ENCODE measurements at regions not wholly inside any gene's neighbourhood (a gene's known extent, or its start where the extent isn't known, plus 50 kb on each side); places are given as distances from the start of the nearest gene placed in this dataset.

GRCh38 chr2:106572541-106573450 lies 85.6 kb downstream of the CD8B2 start:
- Histone ChIP-seq H3K9ac (ENCODE audit: low read length) (no peak overlapping the region), H3K27me3 (ENCODE audit: control insufficient read depth in 1 of 2, insufficient read depth in 2 of 2, low read length in 2 of 2) (no peaks in the 10 kb centered on the region), H3K4me3 (ENCODE audit: low read depth in 1 of 2, low read length in 2 of 2) (no peak overlapping the region), H3K4me1 (ENCODE audit: insufficient read depth, low read length) (peaks cover 6% of the 10 kb centered on the region), H3K9me3 (ENCODE audit: low read length) (no peaks in the 10 kb centered on the region), H3K36me3 (ENCODE audit: insufficient read depth, low read length) (no peaks in the 10 kb centered on the region), H3K27ac (ENCODE audit: low read depth, low read length) (no peak overlapping the region)

DNA sequence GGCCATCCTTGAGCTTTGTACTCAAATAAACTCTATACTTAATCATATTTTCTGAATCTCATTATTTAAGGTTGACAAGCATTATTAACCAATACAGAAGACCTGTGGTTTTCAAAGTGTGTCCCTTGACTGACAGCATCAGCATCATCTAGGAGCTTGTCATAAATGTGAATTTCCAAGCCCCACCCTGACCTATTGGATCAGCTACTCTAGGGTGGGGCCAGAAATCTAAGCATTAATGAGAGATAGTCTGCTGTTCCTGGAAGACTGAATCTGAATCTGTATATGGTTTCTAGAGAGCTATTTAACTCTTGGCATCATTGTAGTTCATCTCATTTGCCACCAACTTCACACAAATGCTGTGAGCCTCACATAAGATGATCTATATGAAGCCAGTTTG lies 86.6 kb downstream of the CD8B2 start:
- no peaks in the 10 kb centered on the region for H3K9me3 ChIP-seq (ENCODE audit: low read length)
- H3K4me3 ChIP-seq (ENCODE audit: low read depth in 1 of 2, low read length in 2 of 2), result no peak overlapping the region
- H3K36me3 ChIP-seq (ENCODE audit: insufficient read depth, low read length), result no peaks in the 10 kb centered on the region
- no peaks in the 10 kb centered on the region for H3K4me1 ChIP-seq (ENCODE audit: insufficient read depth, low read length)
- no peaks in the 10 kb centered on the region for H3K27me3 ChIP-seq (ENCODE audit: control insufficient read depth in 1 of 2, insufficient read depth in 2 of 2, low read length in 2 of 2)
- no peak overlapping the region for H3K27ac ChIP-seq (ENCODE audit: low read depth, low read length)
- H3K9ac ChIP-seq (ENCODE audit: low read length), result no peak overlapping the region

DNA sequence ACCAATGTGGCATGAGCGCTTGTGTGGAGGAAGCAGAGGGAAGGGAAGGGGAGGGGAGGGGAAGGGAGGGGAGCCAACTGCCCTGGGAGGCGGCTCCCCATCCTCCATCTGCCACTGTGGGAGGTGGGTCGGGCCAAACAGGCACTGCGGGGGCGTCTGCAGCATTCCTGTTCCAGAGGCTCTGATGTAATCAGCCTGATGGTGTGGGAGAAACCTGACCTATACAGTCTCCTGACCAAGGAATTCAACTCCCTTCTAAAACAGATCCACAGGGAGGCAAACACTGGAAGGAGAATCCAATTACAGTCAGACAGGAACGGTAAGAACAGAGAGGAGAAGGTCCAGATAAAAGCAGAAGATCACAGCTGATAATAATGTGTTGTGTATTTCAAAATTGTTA lies 88.8 kb downstream of the CD8B2 start:
- Histone ChIP-seq H3K4me3 (ENCODE audit: low read depth in 1 of 2, low read length in 2 of 2) (no peak overlapping the region), H3K9me3 (ENCODE audit: low read length) (no peaks in the 10 kb centered on the region), H3K27ac (ENCODE audit: low read depth, low read length) (no peak overlapping the region), H3K4me1 (ENCODE audit: insufficient read depth, low read length) (no peaks in the 10 kb centered on the region), H3K27me3 (ENCODE audit: control insufficient read depth in 1 of 2, insufficient read depth in 2 of 2, low read length in 2 of 2) (no peaks in the 10 kb centered on the region), H3K9ac (ENCODE audit: low read length) (no peak overlapping the region), H3K36me3 (ENCODE audit: insufficient read depth, low read length) (no peaks in the 10 kb centered on the region)

GRCh38 chr2:106577255-106577651 lies 90.1 kb downstream of the CD8B2 start:
- Histone ChIP-seq H3K9me3 (ENCODE audit: low read length) (no peaks in the 10 kb centered on the region), H3K4me3 (ENCODE audit: low read depth in 1 of 2, low read length in 2 of 2) (no peak overlapping the region), H3K27me3 (ENCODE audit: control insufficient read depth in 1 of 2, insufficient read depth in 2 of 2, low read length in 2 of 2) (peaks cover 0 to 4% of the 10 kb centered on the region in 2 donors), H3K36me3 (ENCODE audit: insufficient read depth, low read length) (no peaks in the 10 kb centered on the region), H3K27ac (ENCODE audit: low read depth, low read length) (no peak overlapping the region), H3K4me1 (ENCODE audit: insufficient read depth, low read length) (no peaks in the 10 kb centered on the region), H3K9ac (ENCODE audit: low read length) (no peak overlapping the region)

- H3K4me3 ChIP-seq (ENCODE audit: low read depth in 1 of 2, low read length in 2 of 2), result no peak overlapping the region
- H3K9ac ChIP-seq (ENCODE audit: low read length), result no peak overlapping the region
- H3K36me3 ChIP-seq (ENCODE audit: insufficient read depth, low read length), result no peaks in the 10 kb centered on the region
- peaks cover 0 to 12% of the 10 kb centered on the region in 2 donors for H3K27me3 ChIP-seq (ENCODE audit: control insufficient read depth in 1 of 2, insufficient read depth in 2 of 2, low read length in 2 of 2)
- no peak overlapping the region for H3K27ac ChIP-seq (ENCODE audit: low read depth, low read length)
- no peaks in the 10 kb centered on the region for H3K4me1 ChIP-seq (ENCODE audit: insufficient read depth, low read length)
- H3K9me3 ChIP-seq (ENCODE audit: low read length), result no peaks in the 10 kb centered on the region
Measured at GRCh38 chr2:106579750-106580197, 92.6 kb downstream of the CD8B2 start.

- H3K9me3 ChIP-seq (ENCODE audit: low read length), result no peaks in the 10 kb centered on the region
- no peak overlapping the region for H3K9ac ChIP-seq (ENCODE audit: low read length)
- no peak overlapping the region for H3K27ac ChIP-seq (ENCODE audit: low read depth, low read length)
- H3K4me3 ChIP-seq (ENCODE audit: low read depth in 1 of 2, low read length in 2 of 2), result no peak overlapping the region
- no peaks in the 10 kb centered on the region for H3K4me1 ChIP-seq (ENCODE audit: insufficient read depth, low read length)
- no peaks in the 10 kb centered on the region for H3K36me3 ChIP-seq (ENCODE audit: insufficient read depth, low read length)
- H3K27me3 ChIP-seq (ENCODE audit: control insufficient read depth in 1 of 2, insufficient read depth in 2 of 2, low read length in 2 of 2), result peaks cover 0 to 12% of the 10 kb centered on the region in 2 donors
Measured at GRCh38 chr2:106580241-106580640, 93.1 kb downstream of the CD8B2 start.

DNA sequence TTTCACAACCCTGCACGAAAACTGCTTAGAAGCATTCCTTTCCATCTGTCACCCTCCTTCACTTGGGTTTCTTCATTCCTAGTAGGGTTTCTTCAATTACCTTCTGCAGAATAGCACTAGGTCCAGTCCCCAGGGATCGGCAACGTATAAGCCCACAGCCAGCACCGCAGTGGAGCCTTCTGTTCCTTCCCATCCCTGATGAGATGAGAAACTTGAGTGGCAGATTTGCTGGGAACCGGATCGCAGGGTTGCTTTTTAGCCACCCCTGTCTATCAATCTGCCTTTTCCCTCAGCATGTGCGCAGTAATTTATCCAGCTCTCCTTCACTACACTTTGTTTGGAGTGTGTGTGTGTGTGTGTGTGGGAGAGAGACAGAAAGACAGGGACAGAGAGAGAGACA lies 94.2 kb downstream of the CD8B2 start:
- no peak overlapping the region for H3K4me3 ChIP-seq (ENCODE audit: low read depth in 1 of 2, low read length in 2 of 2)
- H3K9ac ChIP-seq (ENCODE audit: low read length), result no peak overlapping the region
- no peaks in the 10 kb centered on the region for H3K36me3 ChIP-seq (ENCODE audit: insufficient read depth, low read length)
- H3K27me3 ChIP-seq (ENCODE audit: control insufficient read depth in 1 of 2, insufficient read depth in 2 of 2, low read length in 2 of 2), result peaks cover 0 to 12% of the 10 kb centered on the region in 2 donors
- H3K4me1 ChIP-seq (ENCODE audit: insufficient read depth, low read length), result no peaks in the 10 kb centered on the region
- no peaks in the 10 kb centered on the region for H3K9me3 ChIP-seq (ENCODE audit: low read length)
- H3K27ac ChIP-seq (ENCODE audit: low read depth, low read length), result no peak overlapping the region

GRCh38 chr2:106581755-106582147 lies 94.6 kb downstream of the CD8B2 start:
- H3K27ac ChIP-seq (ENCODE audit: low read depth, low read length), result no peak overlapping the region
- peak overlapping the region; percentile 2 to 43 for H3K4me3 ChIP-seq (ENCODE audit: low read depth in 1 of 2, low read length in 2 of 2)
- no peaks in the 10 kb centered on the region for H3K9me3 ChIP-seq (ENCODE audit: low read length)
- H3K9ac ChIP-seq (ENCODE audit: low read length), result no peak overlapping the region
- peaks cover 0 to 12% of the 10 kb centered on the region in 2 donors for H3K27me3 ChIP-seq (ENCODE audit: control insufficient read depth in 1 of 2, insufficient read depth in 2 of 2, low read length in 2 of 2)
- H3K36me3 ChIP-seq (ENCODE audit: insufficient read depth, low read length), result no peaks in the 10 kb centered on the region
- H3K4me1 ChIP-seq (ENCODE audit: insufficient read depth, low read length), result no peaks in the 10 kb centered on the region

- no peaks in the 10 kb centered on the region for H3K4me1 ChIP-seq (ENCODE audit: insufficient read depth, low read length)
- H3K4me3 ChIP-seq (ENCODE audit: low read depth in 1 of 2, low read length in 2 of 2), result peak overlapping the region; percentile 2 to 43
Measured at GRCh38 chr2:106582148-106583143, 95.3 kb downstream of the CD8B2 start.

GRCh38 chr2:106584304-106584954 lies 97.3 kb downstream of the CD8B2 start:
- H3K4me1 ChIP-seq (ENCODE audit: insufficient read depth, low read length), result no peaks in the 10 kb centered on the region
- H3K4me3 ChIP-seq (ENCODE audit: low read depth in 1 of 2, low read length in 2 of 2), result no peak overlapping the region
- no peak overlapping the region for H3K9ac ChIP-seq (ENCODE audit: low read length)
- H3K27ac ChIP-seq (ENCODE audit: low read depth, low read length), result no peak overlapping the region
- H3K27me3 ChIP-seq (ENCODE audit: control insufficient read depth in 1 of 2, insufficient read depth in 2 of 2, low read length in 2 of 2), result peaks cover 0 to 12% of the 10 kb centered on the region in 2 donors
- H3K36me3 ChIP-seq (ENCODE audit: insufficient read depth, low read length), result no peaks in the 10 kb centered on the region
- no peaks in the 10 kb centered on the region for H3K9me3 ChIP-seq (ENCODE audit: low read length)

More at GRCh38 chr2:106582148-106583143, 95.3 kb downstream of the CD8B2 start:
- Histone ChIP-seq H3K27ac (ENCODE audit: low read depth, low read length) (no peak overlapping the region), H3K27me3 (ENCODE audit: control insufficient read depth in 1 of 2, insufficient read depth in 2 of 2, low read length in 2 of 2) (peaks cover 0 to 12% of the 10 kb centered on the region in 2 donors), H3K9ac (ENCODE audit: low read length) (no peak overlapping the region), H3K9me3 (ENCODE audit: low read length) (no peaks in the 10 kb centered on the region), H3K36me3 (ENCODE audit: insufficient read depth, low read length) (no peaks in the 10 kb centered on the region)

- Histone ChIP-seq H3K36me3 (ENCODE audit: insufficient read depth, low read length) (no peaks in the 10 kb centered on the region), H3K27ac (ENCODE audit: low read depth, low read length) (no peak overlapping the region), H3K27me3 (ENCODE audit: control insufficient read depth in 1 of 2, insufficient read depth in 2 of 2, low read length in 2 of 2) (no peaks in the 10 kb centered on the region), H3K4me1 (ENCODE audit: insufficient read depth, low read length) (no peaks in the 10 kb centered on the region), H3K9ac (ENCODE audit: low read length) (no peak overlapping the region), H3K4me3 (ENCODE audit: low read depth in 1 of 2, low read length in 2 of 2) (no peak overlapping the region), H3K9me3 (ENCODE audit: low read length) (no peaks in the 10 kb centered on the region)
Measured at GRCh38 chr2:106596844-106597243, 109.7 kb downstream of the CD8B2 start.
